ENCODE measurements at regions not wholly inside any gene's neighbourhood (a gene's known extent, or its start where the extent isn't known, plus 50 kb on each side); places are given as distances from the start of the nearest gene placed in this dataset.

DNA sequence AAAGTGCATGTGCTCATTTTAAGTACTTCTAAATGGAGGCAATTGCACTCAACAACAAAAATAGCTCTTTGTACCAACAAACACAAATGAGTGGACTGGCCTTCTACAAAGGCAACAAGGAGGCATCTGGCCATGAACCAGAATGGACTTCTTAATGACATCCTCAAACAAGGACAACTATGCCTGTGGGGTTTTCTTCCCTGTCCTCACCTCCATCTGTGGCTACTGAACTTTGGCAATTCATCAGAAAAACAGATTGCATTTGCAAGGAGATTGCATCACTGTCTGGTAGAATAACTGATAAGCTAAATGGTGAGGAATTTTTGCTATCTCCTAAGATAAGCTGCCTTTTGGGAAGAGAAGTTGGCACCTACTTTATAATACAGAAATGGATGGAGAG, 447.3 kb upstream of the CCNG1 start:
- H3K27me3 ChIP-seq, result no peaks in the 10 kb centered on the region
- DNase-seq, result no peak
- no peaks in the 10 kb centered on the region for H3K36me3 ChIP-seq
- TF ChIP-seq, protein P1, sequence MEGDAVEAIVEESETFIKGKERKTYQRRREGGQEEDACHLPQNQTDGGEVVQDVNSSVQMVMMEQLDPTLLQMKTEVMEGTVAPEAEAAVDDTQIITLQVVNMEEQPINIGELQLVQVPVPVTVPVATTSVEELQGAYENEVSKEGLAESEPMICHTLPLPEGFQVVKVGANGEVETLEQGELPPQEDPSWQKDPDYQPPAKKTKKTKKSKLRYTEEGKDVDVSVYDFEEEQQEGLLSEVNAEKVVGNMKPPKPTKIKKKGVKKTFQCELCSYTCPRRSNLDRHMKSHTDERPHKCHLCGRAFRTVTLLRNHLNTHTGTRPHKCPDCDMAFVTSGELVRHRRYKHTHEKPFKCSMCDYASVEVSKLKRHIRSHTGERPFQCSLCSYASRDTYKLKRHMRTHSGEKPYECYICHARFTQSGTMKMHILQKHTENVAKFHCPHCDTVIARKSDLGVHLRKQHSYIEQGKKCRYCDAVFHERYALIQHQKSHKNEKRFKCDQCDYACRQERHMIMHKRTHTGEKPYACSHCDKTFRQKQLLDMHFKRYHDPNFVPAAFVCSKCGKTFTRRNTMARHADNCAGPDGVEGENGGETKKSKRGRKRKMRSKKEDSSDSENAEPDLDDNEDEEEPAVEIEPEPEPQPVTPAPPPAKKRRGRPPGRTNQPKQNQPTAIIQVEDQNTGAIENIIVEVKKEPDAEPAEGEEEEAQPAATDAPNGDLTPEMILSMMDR (IDR thresholded peaks at IDR 0.05), result no peak
- intact Hi-C loops (cut with DNase I; ENCODE audit: low total_unique reads), result no loop called here
- no peak overlapping the region for H3K27ac ChIP-seq
- no peak overlapping the region for H3K4me3 ChIP-seq
- no peaks in the 10 kb centered on the region for H3K4me1 ChIP-seq
- H3K9me3 ChIP-seq, result no peaks in the 10 kb centered on the region

DNA sequence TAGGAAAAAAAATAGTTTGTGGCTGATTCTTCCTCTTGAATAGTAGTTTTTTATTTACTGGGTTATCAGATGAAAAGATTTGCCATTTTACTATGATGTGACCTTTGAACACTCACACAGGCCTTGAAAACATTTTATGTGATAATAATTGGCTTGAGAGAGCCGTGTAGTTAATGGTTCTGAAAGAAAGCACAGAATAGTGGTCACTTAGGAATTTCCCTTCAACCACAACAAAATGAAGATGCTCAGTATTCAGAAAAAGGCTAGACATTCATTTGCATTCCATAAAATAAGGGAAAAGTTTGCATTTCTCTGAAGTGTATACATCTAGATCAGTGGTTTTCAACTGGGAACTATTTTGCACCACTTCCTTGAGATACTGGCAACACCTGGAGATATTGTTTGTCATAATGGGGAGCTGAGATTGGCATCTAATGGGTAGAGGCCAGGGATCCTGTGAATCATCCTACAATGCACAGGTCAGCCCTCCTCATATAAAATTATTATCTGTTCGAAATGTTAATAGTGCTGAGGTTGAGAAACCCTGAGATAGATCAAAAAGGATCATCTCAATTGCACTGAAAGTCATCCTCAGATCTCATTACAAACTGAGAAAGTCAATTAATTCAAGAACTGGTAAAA, 446.4 kb upstream of the CCNG1 start:
- no peaks in the 10 kb centered on the region for H3K36me3 ChIP-seq
- H3K27me3 ChIP-seq, result no peaks in the 10 kb centered on the region
- DNase-seq, result no peak
- TF ChIP-seq, protein P1 (IDR thresholded peaks at IDR 0.05), result no peak
- H3K4me3 ChIP-seq, result no peak overlapping the region
- intact Hi-C loops (cut with DNase I; ENCODE audit: low total_unique reads), result no loop called here
- no peak overlapping the region for H3K27ac ChIP-seq
- H3K9me3 ChIP-seq, result no peaks in the 10 kb centered on the region
- no peaks in the 10 kb centered on the region for H3K4me1 ChIP-seq

DNA sequence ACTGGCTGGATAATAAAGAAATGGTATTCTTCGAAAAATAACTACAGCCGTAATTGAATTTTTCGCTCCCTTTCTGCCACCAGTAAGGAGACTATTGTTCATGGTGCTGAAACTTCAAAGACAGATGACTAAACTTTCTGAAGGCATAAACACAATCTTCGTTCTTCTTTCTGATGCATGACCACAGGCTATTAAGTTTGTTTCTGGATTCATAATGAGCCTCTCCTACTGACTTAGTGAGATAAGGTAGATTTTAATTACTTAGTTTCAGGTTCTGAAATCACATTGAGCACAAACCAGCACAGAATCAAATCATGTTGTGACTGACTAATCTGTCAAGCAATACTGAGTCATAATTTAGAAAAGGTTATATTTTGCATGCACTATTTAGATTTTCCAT, 441.8 kb upstream of the CCNG1 start:
- intact Hi-C loops (cut with DNase I; ENCODE audit: low total_unique reads), result no loop called here
- no peaks in the 10 kb centered on the region for H3K9me3 ChIP-seq
- no peak for DNase-seq
- TF ChIP-seq, protein P1 (IDR thresholded peaks at IDR 0.05), result no peak
- no peaks in the 10 kb centered on the region for H3K36me3 ChIP-seq
- no peak overlapping the region for H3K27ac ChIP-seq
- no peak overlapping the region for H3K4me3 ChIP-seq
- H3K27me3 ChIP-seq, result no peaks in the 10 kb centered on the region
- no peaks in the 10 kb centered on the region for H3K4me1 ChIP-seq

DNA sequence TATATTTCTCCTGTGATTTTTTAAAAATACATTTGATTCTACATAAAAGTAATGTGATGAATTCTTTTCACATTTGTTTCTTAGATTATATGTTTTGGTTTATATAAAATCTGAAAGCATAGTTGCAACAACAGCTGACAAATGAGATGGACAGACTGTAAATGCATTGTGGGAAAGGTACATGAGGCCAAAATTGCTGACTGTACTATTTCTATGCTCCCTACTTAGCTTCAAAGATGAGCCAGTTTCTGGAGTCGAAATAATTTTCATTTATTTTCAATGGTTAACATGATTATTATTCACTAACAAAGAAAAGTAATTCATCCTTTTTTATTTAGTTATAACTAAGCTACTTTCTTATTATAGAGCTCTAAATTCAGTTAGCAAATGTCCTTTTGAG, 441.3 kb upstream of the CCNG1 start:
- Histone ChIP-seq H3K36me3 (no peaks in the 10 kb centered on the region), H3K9me3 (no peaks in the 10 kb centered on the region), H3K4me3 (no peak overlapping the region), H3K27ac (no peak overlapping the region), H3K27me3 (no peaks in the 10 kb centered on the region), H3K4me1 (no peaks in the 10 kb centered on the region)
- DNase-seq, result no peak
- intact Hi-C loops (cut with DNase I; ENCODE audit: low total_unique reads), result no loop called here
- TF ChIP-seq, protein P1 (IDR thresholded peaks at IDR 0.05), result no peak

DNA sequence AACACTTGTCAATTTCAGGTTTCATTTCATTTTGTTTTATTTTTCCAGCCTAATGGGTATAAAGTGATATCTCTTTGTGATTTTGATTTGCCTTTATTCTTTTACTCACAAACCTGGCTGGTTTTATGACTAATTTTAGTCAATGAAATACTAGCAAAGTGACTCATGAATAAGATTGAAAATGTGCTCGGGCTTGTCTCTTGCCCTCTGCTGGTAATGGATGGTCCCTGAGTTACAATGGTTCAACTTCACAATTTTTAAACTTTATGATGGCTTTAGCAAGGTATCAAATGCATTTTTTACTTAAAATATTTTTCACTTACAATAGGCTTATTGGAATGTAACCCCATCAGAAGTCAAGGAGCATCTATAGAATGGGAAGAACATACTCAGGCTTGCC, 431.4 kb upstream of the CCNG1 start:
- intact Hi-C loops (cut with DNase I; ENCODE audit: low total_unique reads), result no loop called here
- H3K36me3 ChIP-seq, result no peaks in the 10 kb centered on the region
- TF ChIP-seq, protein P1 (IDR thresholded peaks at IDR 0.05), result no peak
- DNase-seq, result no peak
- no peak overlapping the region for H3K27ac ChIP-seq
- H3K27me3 ChIP-seq, result no peaks in the 10 kb centered on the region
- no peaks in the 10 kb centered on the region for H3K9me3 ChIP-seq
- H3K4me3 ChIP-seq, result no peak overlapping the region
- H3K4me1 ChIP-seq, result no peaks in the 10 kb centered on the region
